Gastrocnemius medialis (tissue), 4 donors: ENCODE measurements at regions not wholly inside any gene's neighbourhood (a gene's known extent, or its start where the extent isn't known, plus 50 kb on each side); places are given as distances from the start of the nearest gene placed in this dataset.
"Not testable (repeated sequence)": the region's sequence is repeated elsewhere in the genome, so short reads cannot be mapped to it uniquely, and the experiment has no call there.

Source experiments
- CTCF ChIP-seq, 5 experiments: fragments of 450-650 bp in 3 of 5; fragments of 200-600 bp in 2 of 5; sonication (generic) in 2 of 5; IDR thresholded peaks in 4 of 5; conservative IDR thresholded peaks in 1 of 5; 1 replicate in 4 of 5; 2 replicates in 1 of 5; pipeline ENCODE4 v1.5.1; 2016 to 2019; ENCODE audit warnings: antibody characterized with exemption in 5 of 5, mild to moderate bottlenecking in 3 of 5, moderate library complexity in 3 of 5
- POLR2A ChIP-seq, 2 donors: fragments of 450-650 bp; IDR thresholded peaks; one replicate each; pipeline ENCODE4 v1.6.1; 2017; ENCODE audit warnings: antibody characterized with exemption in 2 of 2, mild to moderate bottlenecking in 2 of 2, moderate library complexity in 2 of 2

GRCh38 chr14:81781798-81782197, 248.1 kb upstream of the SEL1L start:
- TF ChIP-seq CTCF (IDR thresholded peaks at IDR 0.05 in 4 of 5, conservative IDR thresholded peaks at IDR 0.05 in 1 of 5); POLR2A (IDR thresholded peaks at IDR 0.05): not testable (repeated sequence)
